ENCODE measurements at regions not wholly inside any gene's neighbourhood (a gene's known extent, or its start where the extent isn't known, plus 50 kb on each side); places are given as distances from the start of the nearest gene placed in this dataset.
"Not testable (repeated sequence)": the region's sequence is repeated elsewhere in the genome, so short reads cannot be mapped to it uniquely, and the experiment has no call there.

GRCh38 chr22:23460517-23461031, 119.5 kb downstream of the IGLL1 start:
- DNase-seq (ENCODE audit: low read depth, low spot score): not testable (repeated sequence)

- not testable (repeated sequence) for DNase-seq (ENCODE audit: low read depth, low spot score)
Observed at GRCh38 chr22:23459645-23460516, 120.2 kb downstream of the IGLL1 start.

DNA sequence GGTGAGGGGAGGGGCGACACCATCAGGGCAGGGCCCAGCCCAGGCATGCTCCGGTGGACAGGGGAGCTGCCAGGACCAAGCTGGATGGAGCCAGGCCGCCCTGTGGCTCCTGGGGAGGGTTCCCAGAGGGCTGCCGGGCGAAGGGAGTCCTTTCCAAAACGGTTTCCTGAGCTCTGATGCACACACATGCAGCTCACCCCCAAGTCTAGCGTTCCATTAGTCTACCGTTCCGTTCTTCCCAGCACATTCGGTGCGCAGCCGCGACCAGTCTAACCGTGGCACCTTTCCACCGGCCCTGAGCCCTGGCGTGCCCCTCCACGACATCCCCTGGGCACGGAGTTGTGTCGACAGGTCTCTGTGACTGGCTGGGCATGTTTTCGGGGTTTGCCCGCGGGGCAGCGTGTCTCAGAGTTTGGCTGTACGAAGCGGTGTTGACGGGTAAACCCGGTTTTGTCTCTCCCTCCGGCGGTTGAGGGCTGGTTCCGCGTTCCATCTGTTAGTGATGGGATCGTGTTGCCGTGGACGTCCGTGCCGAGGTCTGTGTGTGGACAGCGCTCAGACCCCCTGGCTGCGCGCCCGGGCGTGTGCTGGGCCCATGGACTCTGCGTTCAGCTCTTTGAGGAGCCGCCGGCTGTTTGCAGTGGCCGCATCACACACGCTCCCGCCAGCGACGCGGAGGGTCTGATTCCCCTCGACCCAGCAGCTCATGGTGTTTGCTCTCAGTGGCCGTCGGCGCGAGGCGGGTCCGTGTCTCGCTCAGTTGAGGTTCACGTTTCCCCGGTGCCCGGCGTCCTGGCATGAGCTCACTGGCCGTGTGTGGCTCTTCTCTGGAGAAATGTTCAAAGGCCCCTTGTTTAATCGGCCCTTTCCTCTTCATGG, 121.2 kb downstream of the IGLL1 start:
- DNase-seq (ENCODE audit: low read depth, low spot score): no peak

- no peak for DNase-seq (ENCODE audit: low read depth, low spot score)
Observed at GRCh38 chr22:23457380-23457985, 122.6 kb downstream of the IGLL1 start.

DNA sequence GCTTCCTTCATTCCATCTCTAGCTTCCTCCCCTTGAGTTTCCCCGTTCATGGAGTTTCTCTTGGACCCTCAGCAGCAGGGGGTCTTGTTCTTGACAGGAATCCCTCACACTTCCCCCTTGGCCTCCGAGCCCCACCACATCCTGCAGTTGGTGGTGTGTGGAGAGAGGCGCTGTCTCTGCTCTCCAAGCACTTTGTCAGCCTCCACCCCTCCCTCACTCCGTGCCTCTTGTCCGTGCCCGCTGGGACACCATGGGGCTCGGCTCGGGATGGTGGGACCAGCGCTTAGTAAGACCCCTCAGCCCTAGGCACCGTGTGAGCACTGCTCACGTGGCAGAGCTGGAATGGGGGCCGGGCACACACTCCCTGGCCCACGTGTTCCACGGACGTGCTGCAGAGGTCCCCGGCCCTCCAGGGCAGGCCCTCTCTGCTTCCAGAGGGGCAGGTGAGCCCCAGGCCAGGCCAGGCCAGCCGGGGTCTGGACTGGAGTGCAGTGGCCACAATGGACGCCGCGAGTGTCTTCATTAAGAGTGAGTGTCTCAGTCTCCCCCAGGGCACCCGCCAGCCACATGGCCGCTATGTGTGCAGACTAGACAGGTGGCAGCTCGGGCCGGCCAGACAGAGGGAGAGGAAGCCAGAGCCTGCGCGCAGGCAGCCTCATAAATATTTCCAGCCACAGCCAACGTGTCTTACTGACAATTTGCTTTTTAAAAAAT, 123.3 kb downstream of the IGLL1 start:
- DNase-seq (ENCODE audit: low read depth, low spot score): not testable (repeated sequence)

- DNase-seq (ENCODE audit: low read depth, low spot score): not testable (repeated sequence)
Observed at GRCh38 chr22:23454345-23454744, 125.7 kb downstream of the IGLL1 start.

GRCh38 chr22:23453277-23453676, 126.8 kb downstream of the IGLL1 start:
- DNase-seq (ENCODE audit: low read depth, low spot score): no peak

DNA sequence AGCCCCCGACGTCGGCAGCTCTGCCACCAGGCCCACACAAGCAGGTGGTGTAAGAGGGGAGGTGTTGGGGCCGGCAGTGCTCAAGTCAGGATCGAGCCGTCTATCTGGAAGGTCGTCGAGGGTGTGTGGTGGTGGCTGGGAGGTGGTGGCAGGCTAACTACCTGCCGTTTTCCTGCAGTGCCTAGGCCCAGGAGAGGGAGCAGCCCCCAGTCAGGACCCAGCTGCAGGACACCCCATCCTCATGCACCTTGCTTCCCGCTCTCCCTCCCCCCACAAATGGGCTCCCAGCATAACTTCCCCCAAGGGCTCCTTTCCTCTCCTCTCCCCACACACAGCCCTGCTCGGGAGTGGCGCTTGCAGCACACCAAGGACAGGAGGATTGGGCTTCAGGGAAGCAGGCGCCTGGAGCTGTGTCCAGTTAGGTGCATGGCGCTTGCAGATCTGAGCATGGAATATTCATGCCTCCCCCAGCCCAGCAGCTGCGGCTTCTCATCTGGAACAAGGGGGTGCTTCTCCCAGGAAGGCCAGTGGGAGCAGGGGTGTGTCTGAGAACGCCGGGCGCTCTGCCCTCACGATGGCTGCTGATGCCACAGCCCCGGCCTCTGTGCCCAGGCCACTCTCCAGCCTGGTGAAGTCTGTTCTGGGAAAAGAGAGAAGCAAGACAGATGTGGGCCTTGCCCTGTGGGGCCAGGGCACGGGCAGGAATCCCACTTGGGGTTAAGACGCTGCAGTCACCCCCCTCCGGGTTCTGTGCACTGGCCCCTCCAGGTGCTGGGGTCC, 127.7 kb downstream of the IGLL1 start:
- DNase-seq (ENCODE audit: low read depth, low spot score): no peak

GRCh38 chr22:23451452-23452230, 128.4 kb downstream of the IGLL1 start:
- DNase-seq (ENCODE audit: low read depth, low spot score): not testable (repeated sequence)

- not testable (repeated sequence) for DNase-seq (ENCODE audit: low read depth, low spot score)
Observed at GRCh38 chr22:23450821-23451220, 129.3 kb downstream of the IGLL1 start.

DNA sequence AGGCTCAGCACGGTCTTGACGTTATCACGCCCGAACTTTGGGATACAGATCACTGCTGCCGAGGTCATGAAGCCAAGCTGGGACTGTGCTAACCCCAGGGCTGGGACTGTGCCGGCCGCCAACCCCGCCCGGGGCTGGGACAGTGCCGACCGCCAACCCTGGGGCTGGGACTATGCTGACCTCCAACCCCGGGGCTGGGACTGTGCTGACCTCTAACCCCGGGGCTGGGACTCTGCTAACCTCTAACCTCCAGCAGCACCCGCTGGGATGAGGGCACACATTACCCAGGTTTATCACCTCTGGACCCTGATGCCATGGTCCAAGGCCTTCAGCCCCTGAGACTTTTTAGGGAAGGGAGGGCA, 129.7 kb downstream of the IGLL1 start:
- DNase-seq (ENCODE audit: low read depth, low spot score): no peak

GRCh38 chr22:23449748-23450433, 130.2 kb downstream of the IGLL1 start:
- not testable (repeated sequence) for DNase-seq (ENCODE audit: low read depth, low spot score)

DNA sequence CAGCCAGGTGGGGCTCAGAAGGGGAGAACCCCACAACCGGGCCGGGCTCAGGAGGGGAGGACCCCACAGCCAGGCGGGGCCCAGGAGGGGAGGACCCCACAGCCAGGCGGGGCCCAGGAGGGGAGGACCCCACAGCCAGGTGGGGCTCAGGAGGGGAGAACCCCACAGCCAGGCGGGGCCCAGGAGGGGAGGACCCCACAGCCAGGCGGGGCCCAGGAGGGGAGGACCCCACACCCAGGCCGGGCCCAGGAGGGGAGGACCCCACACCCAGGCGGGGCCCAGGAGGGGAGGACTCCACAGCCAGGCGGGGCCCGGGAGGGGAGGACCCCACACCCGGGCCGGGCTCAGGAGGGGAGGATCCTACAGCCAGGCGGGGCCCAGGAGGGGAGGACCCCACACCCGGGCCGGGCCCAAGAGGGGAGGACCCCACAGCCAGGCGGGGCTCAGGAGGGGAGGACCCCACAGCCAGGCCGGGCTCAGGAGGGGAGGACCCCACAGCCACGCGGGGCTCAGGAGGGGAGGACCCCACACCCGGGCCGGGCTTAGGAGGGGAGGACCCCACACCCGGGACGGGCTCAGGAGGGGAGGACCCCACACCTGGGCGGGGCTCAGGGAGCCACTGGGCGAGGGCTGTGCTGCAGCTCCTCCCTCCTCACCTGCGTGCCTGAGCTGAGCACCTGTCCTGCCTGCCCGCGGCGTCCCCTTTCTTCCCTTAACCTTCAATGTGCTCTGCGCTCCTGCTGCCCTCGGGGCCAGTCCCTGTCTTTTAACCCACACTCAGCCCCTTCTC, 131.4 kb downstream of the IGLL1 start:
- not testable (repeated sequence) for DNase-seq (ENCODE audit: low read depth, low spot score)

DNA sequence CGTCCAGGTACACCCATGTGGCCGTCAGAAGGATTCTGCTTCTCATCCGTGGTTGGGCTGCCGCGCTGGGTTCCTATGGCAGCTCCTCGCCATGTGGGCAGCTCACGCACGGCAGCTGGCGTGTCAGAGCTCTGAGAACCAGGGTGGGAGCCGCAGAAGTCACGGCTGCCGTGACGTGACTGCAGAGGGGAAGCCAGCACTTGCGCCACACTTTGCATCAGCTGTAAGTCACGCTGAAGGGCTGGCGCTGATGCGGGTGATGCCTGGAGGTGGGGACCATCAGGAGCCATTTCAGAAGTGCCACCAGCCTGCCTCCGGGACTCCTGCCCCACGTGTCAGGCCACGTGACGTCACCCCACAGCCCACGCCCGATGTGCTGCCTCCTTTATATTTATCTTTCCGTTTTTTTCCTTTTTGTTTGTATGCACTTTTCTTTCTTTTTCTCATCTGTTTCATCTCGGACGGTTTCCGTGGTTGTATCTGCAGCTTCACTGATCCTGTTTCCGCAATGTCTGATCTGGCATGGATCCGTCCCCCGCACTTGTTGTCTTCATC, 133.2 kb downstream of the IGLL1 start:
- DNase-seq (ENCODE audit: low read depth, low spot score): no peak

DNA sequence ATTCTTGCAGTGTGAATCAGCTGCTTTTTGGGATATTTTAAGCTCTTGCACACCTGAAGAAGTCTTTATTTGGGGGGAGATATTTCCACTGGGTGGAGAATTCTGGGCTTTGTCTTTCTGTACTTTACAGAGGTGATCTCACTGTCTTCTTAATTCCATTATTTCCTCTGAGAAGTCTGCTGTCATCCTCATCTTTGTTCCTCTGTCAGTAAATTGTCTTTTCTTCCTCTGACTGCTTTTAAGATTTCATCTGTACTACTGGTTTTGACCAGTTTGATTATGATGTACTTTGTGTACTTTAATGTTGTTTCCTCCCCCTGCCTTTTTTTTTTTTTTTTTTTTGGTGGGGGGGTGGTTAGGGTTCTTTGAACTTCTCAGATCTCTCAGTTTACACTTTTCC, 133.9 kb downstream of the IGLL1 start:
- DNase-seq (ENCODE audit: low read depth, low spot score): not testable (repeated sequence)

- not testable (repeated sequence) for DNase-seq (ENCODE audit: low read depth, low spot score)
Observed at GRCh38 chr22:23443905-23444304, 136.2 kb downstream of the IGLL1 start.

DNA sequence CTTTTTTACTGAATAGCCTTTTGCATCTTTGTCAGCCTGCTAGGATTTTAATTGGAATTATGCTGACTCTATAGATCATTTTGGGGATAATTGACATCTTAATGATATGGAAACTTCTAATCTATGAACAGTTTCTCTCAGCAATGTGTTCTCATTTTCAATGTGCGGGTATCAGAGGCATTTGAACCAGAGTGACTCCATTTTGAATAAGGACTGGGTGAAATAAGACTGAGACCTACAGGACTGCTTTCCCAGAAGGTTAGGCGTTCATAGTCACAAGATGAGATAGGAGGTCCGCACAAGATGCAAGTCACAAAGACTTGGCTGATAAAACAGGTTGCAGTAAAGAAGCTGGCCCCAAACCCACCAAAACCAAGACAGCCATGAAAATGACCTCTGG, 140.5 kb downstream of the IGLL1 start:
- DNase-seq (ENCODE audit: low read depth, low spot score): not testable (repeated sequence)

- DNase-seq (ENCODE audit: low read depth, low spot score): no peak
Observed at GRCh38 chr22:23438216-23438615, 141.9 kb downstream of the IGLL1 start.

Data from ELF-1 (cell line).